ENCODE measurements at regions not wholly inside any gene's neighbourhood (a gene's known extent, or its start where the extent isn't known, plus 50 kb on each side); places are given as distances from the start of the nearest gene placed in this dataset.

- Histone ChIP-seq H3K4me2 (ENCODE audit: control insufficient read depth, extremely low read depth, insufficient read depth, low read depth, low read length) (no peak overlapping the region), H3K9me3 (ENCODE audit: control insufficient read depth, low read depth, low read length) (no peaks in the 10 kb centered on the region), H3K27ac (ENCODE audit: control insufficient read depth, insufficient read depth, low read length) (no peak overlapping the region), H3K27me3 (ENCODE audit: control insufficient read depth, extremely low read depth, insufficient read depth, low read length) (no peaks in the 10 kb centered on the region), H3K9ac (ENCODE audit: control insufficient read depth, extremely low read depth, insufficient read depth, low read length) (no peak overlapping the region), H3K4me1 (ENCODE audit: control insufficient read depth, extremely low read depth, insufficient read depth, low read length) (no peaks in the 10 kb centered on the region), H4K20me1 (ENCODE audit: control insufficient read depth, extremely low read depth, insufficient read depth, low read length) (no peaks in the 10 kb centered on the region), H2AFZ (ENCODE audit: control insufficient read depth, low read length) (no peak overlapping the region), H3K9me1 (ENCODE audit: control insufficient read depth, extremely low read depth, insufficient read depth, low read length) (no peaks in the 10 kb centered on the region), H3K4me3 (ENCODE audit: control insufficient read depth in 2 of 3, extremely low read depth in 1 of 3, insufficient read depth in 2 of 3, low read depth in 1 of 3, low read length in 3 of 3) (no peak overlapping the region), H3K79me2 (ENCODE audit: control insufficient read depth, insufficient read depth, low read length) (no peaks in the 10 kb centered on the region), H3K36me3 (ENCODE audit: control insufficient read depth in 2 of 2, extremely low read depth in 1 of 2, insufficient read depth in 2 of 2, low read length in 2 of 2) (no peaks in the 10 kb centered on the region)
- no peak for FAIRE-seq
- no peak for TF ChIP-seq CTCF (optimal IDR thresholded peaks at IDR 0.05 in 1 of 3, IDR thresholded peaks at IDR 0.05 in 1 of 3, conservative IDR thresholded peaks at IDR 0.05 in 1 of 3; ENCODE audit: extremely low read depth in 1 of 3, insufficient read depth in 2 of 3, low read length in 3 of 3)
- TF ChIP-seq EZH2 (IDR thresholded peaks at IDR 0.05; ENCODE audit: low read length): no peak
- no peak for DNase-seq (ENCODE audit: low read depth, low spot score)
- dilution Hi-C loops (cut with MboI; ENCODE audit: extremely low pct_ligation_motif_present, low sequenced_read_pairs): no loop called here
Observed at GRCh38 chr6:48961781-48962415, 501.2 kb downstream of the MMUT start.

- FAIRE-seq: no peak
Observed at GRCh38 chr6:48959251-48960060, 503.6 kb downstream of the MMUT start.

More at GRCh38 chr6:48959251-48960060, 503.6 kb downstream of the MMUT start:
- Histone ChIP-seq H4K20me1 (ENCODE audit: control insufficient read depth, extremely low read depth, insufficient read depth, low read length) (no peaks in the 10 kb centered on the region), H2AFZ (ENCODE audit: control insufficient read depth, low read length) (no peak overlapping the region), H3K79me2 (ENCODE audit: control insufficient read depth, insufficient read depth, low read length) (no peaks in the 10 kb centered on the region), H3K9ac (ENCODE audit: control insufficient read depth, extremely low read depth, insufficient read depth, low read length) (no peak overlapping the region), H3K4me2 (ENCODE audit: control insufficient read depth, extremely low read depth, insufficient read depth, low read depth, low read length) (no peak overlapping the region), H3K9me1 (ENCODE audit: control insufficient read depth, extremely low read depth, insufficient read depth, low read length) (no peaks in the 10 kb centered on the region), H3K9me3 (ENCODE audit: control insufficient read depth, low read depth, low read length) (no peaks in the 10 kb centered on the region), H3K27me3 (ENCODE audit: control insufficient read depth, extremely low read depth, insufficient read depth, low read length) (no peaks in the 10 kb centered on the region), H3K36me3 (ENCODE audit: control insufficient read depth in 2 of 2, extremely low read depth in 1 of 2, insufficient read depth in 2 of 2, low read length in 2 of 2) (no peaks in the 10 kb centered on the region), H3K4me3 (ENCODE audit: control insufficient read depth in 2 of 3, extremely low read depth in 1 of 3, insufficient read depth in 2 of 3, low read depth in 1 of 3, low read length in 3 of 3) (no peak overlapping the region), H3K4me1 (ENCODE audit: control insufficient read depth, extremely low read depth, insufficient read depth, low read length) (no peaks in the 10 kb centered on the region), H3K27ac (ENCODE audit: control insufficient read depth, insufficient read depth, low read length) (no peak overlapping the region)
- DNase-seq (ENCODE audit: low read depth, low spot score): no peak
- dilution Hi-C loops (cut with MboI; ENCODE audit: extremely low pct_ligation_motif_present, low sequenced_read_pairs): no loop called here
- TF ChIP-seq EZH2 (IDR thresholded peaks at IDR 0.05; ENCODE audit: low read length): no peak
- TF ChIP-seq CTCF (optimal IDR thresholded peaks at IDR 0.05 in 1 of 3, IDR thresholded peaks at IDR 0.05 in 1 of 3, conservative IDR thresholded peaks at IDR 0.05 in 1 of 3; ENCODE audit: extremely low read depth in 1 of 3, insufficient read depth in 2 of 3, low read length in 3 of 3): no peak

All from keratinocyte (primary cell).